Neural cell (in vitro differentiated cells): ENCODE measurements at regions not wholly inside any gene's neighbourhood (a gene's known extent, or its start where the extent isn't known, plus 50 kb on each side); places are given as distances from the start of the nearest gene placed in this dataset.

Experiments
- EP300 ChIP-seq: fragments of 450-650 bp; conservative IDR thresholded peaks from 2 replicates; pipeline ENCODE4 v1.6.1; 2014; ENCODE audit warnings: antibody characterized with exemption, mild to moderate bottlenecking, moderate library complexity; ENCODE audit not compliant: poor library complexity, severe bottlenecking
- EZH2 ChIP-seq: fragments of 200-600, 300-800 bp; shearing (Covaris generic), sonication (generic); IDR thresholded peaks from 2 replicates; pipeline ENCODE4 v1.6.1; 2014; ENCODE audit warnings: antibody characterized with exemption, low read length, borderline replicate concordance, mild to moderate bottlenecking; ENCODE audit not compliant: insufficient read depth, poor library complexity, severe bottlenecking
- RAD21 ChIP-seq: fragments of 450-650 bp; conservative IDR thresholded peaks from 2 replicates; pipeline ENCODE4 v1.6.1; 2014; ENCODE audit warnings: antibody characterized with exemption, mild to moderate bottlenecking, moderate library complexity
- TF ChIP-seq, protein P1 (sequence below): fragments of 450-650 bp; IDR thresholded peaks from 2 replicates; pipeline ENCODE4 v1.5.1; 2014; ENCODE audit warnings: antibody characterized with exemption, mild to moderate bottlenecking, moderate library complexity; ENCODE audit not compliant: poor library complexity, severe bottlenecking

DNA sequence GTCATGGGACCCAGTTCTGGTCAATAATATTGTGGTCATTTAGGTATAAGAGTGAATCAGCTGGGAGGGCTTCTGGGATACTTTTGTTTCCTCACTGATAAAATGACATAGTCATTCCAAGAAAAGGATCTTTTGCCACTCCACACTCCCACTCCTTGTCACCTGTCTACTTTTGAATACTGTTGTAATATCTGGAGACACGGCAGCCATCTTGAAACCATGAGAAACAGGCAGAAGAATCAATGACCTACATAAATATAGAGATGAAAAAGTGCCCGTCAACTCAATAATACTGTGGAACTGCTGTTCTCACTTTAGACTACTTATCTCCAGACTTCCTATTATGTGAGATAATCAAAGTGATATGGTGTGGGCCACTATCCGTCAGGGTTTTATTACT, 154.2 kb downstream of the CCDC34 start:
- no peak for TF ChIP-seq EP300
- no peak for TF ChIP-seq EZH2
- TF ChIP-seq RAD21: no peak
- TF ChIP-seq, protein P1, sequence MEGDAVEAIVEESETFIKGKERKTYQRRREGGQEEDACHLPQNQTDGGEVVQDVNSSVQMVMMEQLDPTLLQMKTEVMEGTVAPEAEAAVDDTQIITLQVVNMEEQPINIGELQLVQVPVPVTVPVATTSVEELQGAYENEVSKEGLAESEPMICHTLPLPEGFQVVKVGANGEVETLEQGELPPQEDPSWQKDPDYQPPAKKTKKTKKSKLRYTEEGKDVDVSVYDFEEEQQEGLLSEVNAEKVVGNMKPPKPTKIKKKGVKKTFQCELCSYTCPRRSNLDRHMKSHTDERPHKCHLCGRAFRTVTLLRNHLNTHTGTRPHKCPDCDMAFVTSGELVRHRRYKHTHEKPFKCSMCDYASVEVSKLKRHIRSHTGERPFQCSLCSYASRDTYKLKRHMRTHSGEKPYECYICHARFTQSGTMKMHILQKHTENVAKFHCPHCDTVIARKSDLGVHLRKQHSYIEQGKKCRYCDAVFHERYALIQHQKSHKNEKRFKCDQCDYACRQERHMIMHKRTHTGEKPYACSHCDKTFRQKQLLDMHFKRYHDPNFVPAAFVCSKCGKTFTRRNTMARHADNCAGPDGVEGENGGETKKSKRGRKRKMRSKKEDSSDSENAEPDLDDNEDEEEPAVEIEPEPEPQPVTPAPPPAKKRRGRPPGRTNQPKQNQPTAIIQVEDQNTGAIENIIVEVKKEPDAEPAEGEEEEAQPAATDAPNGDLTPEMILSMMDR: no peak
